ENCODE measurements at regions not wholly inside any gene's neighbourhood (a gene's known extent, or its start where the extent isn't known, plus 50 kb on each side); places are given as distances from the start of the nearest gene placed in this dataset.

DNA sequence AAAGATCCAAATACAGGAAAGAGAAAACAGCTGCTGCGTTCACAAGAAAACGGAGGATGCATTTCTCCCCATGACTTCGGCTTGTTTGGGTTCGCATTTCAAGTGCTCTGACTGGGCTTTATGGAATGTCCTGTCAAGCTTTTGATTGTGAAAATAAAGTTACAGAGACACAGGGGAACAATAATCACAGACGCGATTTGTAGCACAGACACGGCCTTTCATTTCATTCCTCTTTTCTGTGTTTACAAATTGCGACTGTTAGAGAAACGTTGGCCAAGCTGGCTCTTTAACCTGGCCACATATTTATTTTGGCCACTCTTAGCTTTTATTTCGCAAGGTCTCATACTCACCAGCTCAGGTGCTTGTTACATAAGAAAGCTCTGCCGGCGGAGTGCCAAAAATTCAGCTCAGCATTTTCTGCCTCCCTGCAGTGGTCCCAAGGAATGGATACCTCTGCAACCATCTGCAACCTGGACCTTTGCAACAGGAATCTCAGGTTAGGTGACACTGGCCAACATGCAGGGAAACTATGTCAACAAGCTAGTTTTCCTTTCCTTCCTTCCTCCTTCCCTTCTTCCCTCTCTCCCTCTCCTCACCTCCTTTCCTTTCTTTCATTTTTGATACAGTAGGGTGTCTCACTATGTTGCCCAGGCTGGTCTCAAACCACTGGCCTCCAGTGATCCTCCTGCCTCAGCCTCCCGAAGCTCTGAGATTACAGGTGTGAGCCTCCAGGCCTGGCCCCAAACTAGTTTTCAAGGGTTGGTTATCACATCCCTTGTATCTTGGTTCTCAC lies 58.2 kb upstream of the SLC45A1 start:
- TF ChIP-seq, protein P1, sequence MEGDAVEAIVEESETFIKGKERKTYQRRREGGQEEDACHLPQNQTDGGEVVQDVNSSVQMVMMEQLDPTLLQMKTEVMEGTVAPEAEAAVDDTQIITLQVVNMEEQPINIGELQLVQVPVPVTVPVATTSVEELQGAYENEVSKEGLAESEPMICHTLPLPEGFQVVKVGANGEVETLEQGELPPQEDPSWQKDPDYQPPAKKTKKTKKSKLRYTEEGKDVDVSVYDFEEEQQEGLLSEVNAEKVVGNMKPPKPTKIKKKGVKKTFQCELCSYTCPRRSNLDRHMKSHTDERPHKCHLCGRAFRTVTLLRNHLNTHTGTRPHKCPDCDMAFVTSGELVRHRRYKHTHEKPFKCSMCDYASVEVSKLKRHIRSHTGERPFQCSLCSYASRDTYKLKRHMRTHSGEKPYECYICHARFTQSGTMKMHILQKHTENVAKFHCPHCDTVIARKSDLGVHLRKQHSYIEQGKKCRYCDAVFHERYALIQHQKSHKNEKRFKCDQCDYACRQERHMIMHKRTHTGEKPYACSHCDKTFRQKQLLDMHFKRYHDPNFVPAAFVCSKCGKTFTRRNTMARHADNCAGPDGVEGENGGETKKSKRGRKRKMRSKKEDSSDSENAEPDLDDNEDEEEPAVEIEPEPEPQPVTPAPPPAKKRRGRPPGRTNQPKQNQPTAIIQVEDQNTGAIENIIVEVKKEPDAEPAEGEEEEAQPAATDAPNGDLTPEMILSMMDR (IDR thresholded peaks at IDR 0.05), result no peak
- TF ChIP-seq POLR2A (IDR thresholded peaks at IDR 0.05), result no peak

Measured in ovary (tissue), 3 donors.